ENCODE measurements at regions not wholly inside any gene's neighbourhood (a gene's known extent, or its start where the extent isn't known, plus 50 kb on each side); places are given as distances from the start of the nearest gene placed in this dataset.

DNA sequence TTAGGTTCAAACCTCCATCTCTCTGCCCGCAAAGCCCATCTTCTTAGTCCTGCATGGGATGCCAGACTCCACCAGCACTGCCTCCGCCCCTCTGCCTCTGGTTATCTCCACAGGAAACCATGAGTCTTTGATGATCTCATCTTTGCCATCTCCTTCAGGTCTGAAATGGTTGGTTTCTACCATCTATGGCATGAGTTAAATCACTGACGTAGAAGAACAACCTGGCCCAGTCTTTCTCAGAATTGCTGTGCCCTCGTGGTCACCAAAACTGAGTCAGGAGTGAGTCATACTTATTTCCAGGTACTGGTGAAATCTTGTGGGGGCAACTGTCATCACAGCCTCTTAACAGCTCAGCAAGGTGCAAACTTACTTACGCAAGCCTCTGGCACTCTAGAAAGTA is 468.7 kb upstream of the C16orf82 start:
- TF ChIP-seq, protein P1, sequence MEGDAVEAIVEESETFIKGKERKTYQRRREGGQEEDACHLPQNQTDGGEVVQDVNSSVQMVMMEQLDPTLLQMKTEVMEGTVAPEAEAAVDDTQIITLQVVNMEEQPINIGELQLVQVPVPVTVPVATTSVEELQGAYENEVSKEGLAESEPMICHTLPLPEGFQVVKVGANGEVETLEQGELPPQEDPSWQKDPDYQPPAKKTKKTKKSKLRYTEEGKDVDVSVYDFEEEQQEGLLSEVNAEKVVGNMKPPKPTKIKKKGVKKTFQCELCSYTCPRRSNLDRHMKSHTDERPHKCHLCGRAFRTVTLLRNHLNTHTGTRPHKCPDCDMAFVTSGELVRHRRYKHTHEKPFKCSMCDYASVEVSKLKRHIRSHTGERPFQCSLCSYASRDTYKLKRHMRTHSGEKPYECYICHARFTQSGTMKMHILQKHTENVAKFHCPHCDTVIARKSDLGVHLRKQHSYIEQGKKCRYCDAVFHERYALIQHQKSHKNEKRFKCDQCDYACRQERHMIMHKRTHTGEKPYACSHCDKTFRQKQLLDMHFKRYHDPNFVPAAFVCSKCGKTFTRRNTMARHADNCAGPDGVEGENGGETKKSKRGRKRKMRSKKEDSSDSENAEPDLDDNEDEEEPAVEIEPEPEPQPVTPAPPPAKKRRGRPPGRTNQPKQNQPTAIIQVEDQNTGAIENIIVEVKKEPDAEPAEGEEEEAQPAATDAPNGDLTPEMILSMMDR (IDR thresholded peaks at IDR 0.05; ENCODE audit: extremely low read depth, missing control alignments), result no peak
- no peak for DNase-seq (ENCODE audit: low spot score)

- no peak for DNase-seq (ENCODE audit: low spot score)
- TF ChIP-seq, protein P1 (IDR thresholded peaks at IDR 0.05; ENCODE audit: extremely low read depth, missing control alignments), result no peak
Observed at GRCh38 chr16:26598998-26599784, 467.5 kb upstream of the C16orf82 start.

DNA sequence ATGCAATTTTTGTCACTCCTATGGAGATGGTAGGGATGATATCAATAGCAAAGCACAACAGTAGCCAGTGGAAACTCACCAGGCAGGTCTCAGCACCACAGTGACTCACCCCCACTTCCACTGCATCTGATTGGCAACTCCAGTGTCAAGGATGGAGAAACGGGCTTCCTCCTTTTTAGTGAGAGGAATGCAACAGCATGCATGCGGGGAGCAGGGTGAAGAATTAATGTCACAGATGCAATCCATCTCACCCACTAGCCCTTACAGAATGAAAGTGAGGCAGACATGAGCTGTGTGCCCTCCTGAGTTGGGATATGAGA is 467.0 kb upstream of the C16orf82 start:
- TF ChIP-seq, protein P1 (IDR thresholded peaks at IDR 0.05; ENCODE audit: extremely low read depth, missing control alignments), result no peak
- no peak for DNase-seq (ENCODE audit: low spot score)

DNA sequence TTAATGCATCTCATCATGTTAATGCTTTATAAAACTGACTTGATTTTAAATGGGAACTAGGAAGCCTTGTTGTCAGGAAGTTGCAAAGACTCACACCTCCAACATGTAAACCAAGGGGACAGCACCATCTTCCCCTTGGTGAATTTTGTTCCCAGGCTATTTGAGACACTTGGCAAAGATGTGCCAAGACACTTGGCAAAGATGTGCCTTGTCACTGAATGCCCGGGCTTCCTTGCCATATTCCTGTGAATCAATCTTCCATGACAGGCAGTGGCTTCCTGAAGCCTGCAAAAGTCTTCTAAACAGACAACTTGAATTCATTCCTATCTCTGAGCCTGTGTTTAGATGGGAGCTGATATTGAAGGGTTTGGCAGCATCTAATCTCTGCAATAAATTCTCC is 465.4 kb upstream of the C16orf82 start:
- no peak for DNase-seq (ENCODE audit: low spot score)
- TF ChIP-seq, protein P1 (IDR thresholded peaks at IDR 0.05; ENCODE audit: extremely low read depth, missing control alignments), result no peak

DNA sequence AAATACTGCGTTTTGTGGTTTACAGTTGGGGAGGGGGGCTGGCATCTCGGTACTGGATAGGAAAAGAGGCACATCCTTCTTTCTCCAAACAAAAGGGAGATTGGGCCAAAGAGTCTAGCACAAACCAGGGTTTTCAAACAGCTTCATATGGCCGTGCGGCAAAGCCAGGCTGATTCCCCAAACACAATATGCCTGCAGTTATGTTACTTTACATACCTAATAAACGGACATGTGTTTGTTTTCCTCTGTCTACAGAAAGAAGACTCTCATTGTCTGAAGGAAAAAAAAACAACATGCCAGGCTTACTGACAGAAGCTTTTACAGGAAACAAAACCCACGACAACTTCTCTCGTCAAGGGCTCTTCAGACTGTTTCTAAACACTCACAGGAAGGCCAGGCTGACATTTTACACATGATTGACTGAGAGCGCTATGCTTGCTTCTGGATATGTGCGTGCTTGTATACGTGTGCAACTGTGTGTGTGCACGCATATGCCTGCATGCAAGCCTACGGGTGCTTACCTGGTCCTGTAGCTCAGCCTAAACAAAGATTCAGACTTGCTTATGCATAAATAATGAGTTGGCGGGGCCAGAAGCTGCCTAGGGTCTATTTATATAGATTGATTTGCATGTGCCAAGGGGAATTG is 461.0 kb upstream of the C16orf82 start:
- TF ChIP-seq, protein P1 (IDR thresholded peaks at IDR 0.05; ENCODE audit: extremely low read depth, missing control alignments), result no peak
- no peak for DNase-seq (ENCODE audit: low spot score)

- TF ChIP-seq, protein P1 (IDR thresholded peaks at IDR 0.05; ENCODE audit: extremely low read depth, missing control alignments), result no peak
- no peak for DNase-seq (ENCODE audit: low spot score)
Observed at GRCh38 chr16:26606381-26607150, 460.2 kb upstream of the C16orf82 start.

Data from GM20000 (cell line).